ENCODE measurements at regions not wholly inside any gene's neighbourhood (a gene's known extent, or its start where the extent isn't known, plus 50 kb on each side); places are given as distances from the start of the nearest gene placed in this dataset.

DNA sequence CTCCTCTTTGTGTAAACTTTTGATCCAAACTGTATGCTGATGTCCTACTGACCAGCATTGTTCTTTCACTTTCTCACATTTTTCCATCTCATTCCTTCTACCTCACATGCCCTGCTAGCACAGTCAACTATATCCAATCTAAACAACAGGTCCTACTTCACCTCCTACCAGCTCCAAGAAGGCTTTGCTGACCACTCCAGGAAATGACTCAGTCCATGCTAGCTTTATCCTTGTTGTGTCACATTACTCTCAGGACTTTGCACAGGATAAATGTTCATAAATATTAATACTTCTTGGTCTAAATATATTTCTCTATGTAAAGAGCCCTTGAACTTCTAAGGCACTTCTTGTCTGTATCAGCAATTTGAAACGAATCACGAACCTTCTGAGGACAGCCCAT is 64.9 kb upstream of the PCED1B start:
- TF ChIP-seq, protein P1, sequence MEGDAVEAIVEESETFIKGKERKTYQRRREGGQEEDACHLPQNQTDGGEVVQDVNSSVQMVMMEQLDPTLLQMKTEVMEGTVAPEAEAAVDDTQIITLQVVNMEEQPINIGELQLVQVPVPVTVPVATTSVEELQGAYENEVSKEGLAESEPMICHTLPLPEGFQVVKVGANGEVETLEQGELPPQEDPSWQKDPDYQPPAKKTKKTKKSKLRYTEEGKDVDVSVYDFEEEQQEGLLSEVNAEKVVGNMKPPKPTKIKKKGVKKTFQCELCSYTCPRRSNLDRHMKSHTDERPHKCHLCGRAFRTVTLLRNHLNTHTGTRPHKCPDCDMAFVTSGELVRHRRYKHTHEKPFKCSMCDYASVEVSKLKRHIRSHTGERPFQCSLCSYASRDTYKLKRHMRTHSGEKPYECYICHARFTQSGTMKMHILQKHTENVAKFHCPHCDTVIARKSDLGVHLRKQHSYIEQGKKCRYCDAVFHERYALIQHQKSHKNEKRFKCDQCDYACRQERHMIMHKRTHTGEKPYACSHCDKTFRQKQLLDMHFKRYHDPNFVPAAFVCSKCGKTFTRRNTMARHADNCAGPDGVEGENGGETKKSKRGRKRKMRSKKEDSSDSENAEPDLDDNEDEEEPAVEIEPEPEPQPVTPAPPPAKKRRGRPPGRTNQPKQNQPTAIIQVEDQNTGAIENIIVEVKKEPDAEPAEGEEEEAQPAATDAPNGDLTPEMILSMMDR (optimal IDR thresholded peaks at IDR 0.05 in 1 of 3, IDR thresholded peaks at IDR 0.05 in 1 of 3, conservative IDR thresholded peaks at IDR 0.05 in 1 of 3; ENCODE audit: extremely low read depth in 1 of 3, insufficient read depth in 2 of 3, low read length in 3 of 3) = no peak
- no peak for TF ChIP-seq EZH2 (IDR thresholded peaks at IDR 0.05; ENCODE audit: low read length)
